NCI-H345 (cell line): ENCODE measurements at regions not wholly inside any gene's neighbourhood (a gene's known extent, or its start where the extent isn't known, plus 50 kb on each side); places are given as distances from the start of the nearest gene placed in this dataset.

Experiments
- DNase-seq: peaks from one replicate; lab custom pipeline; 2025; lab: John Stamatoyannopoulos, UW

- no peak for DNase-seq
These were observed 97.6 kb upstream of the GAP43 start for GRCh38 chr3:115525731-115526130.

GRCh38 chr3:115533218-115533617 lies 90.1 kb upstream of the GAP43 start:
- no peak for DNase-seq

GRCh38 chr3:115536171-115536570 lies 87.1 kb upstream of the GAP43 start:
- DNase-seq = no peak

DNA sequence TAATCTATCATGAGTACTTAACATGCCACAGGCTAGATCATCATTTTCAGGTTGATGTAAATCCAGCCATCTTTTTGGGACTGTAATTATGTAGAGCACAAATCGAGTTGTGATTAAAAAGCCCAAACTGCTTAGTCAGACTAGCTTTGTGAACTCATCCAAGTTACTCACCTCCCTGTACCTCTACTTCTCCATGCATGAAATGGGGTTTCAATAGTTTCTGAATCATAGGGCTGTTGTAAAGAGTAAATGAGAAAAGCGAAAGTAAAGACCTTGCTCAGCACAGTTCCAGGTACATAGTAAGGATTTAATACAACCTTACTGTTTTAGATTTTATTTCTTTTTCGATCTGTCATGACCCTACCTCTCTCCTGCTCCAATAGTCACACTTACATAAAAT lies 85.6 kb upstream of the GAP43 start:
- no peak for DNase-seq

DNA sequence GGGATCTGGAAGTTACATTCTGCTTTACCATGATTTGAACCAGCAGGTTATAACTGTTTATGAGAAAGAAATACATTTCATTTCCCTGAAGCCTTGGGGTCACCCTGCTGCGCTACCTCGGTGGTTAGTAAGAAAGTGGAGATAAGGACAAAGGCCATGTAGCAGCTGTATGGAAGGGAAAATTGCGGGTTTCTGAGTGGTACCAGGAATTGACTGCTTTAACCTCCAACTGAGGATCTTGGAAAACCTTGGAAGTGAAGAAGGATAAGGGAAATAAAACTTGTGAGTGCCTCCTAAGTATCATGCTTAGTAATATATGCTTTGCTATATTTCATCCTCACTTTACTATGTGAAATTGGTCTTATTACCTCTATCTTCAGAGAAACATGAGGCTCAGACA lies 76.1 kb upstream of the GAP43 start:
- DNase-seq = no peak

DNA sequence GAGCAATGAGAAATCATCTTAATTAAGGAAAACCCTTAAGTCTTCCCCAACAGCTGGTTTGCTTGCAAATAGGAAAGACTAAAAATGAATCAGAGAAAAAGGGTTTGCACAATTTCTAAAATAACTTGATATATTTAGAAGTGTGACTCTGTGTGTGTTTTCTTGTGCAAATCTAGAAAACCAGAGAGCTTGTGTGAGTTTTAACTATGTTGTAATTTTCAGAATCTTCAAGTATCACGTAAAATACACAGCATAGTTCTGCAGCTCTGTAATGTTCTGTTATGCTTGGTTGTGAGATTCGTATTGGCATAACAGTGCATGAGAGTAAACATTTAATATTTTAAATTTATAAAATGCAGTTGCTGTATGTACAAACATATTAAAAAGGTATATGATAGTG lies 74.7 kb upstream of the GAP43 start:
- DNase-seq = no peak

DNA sequence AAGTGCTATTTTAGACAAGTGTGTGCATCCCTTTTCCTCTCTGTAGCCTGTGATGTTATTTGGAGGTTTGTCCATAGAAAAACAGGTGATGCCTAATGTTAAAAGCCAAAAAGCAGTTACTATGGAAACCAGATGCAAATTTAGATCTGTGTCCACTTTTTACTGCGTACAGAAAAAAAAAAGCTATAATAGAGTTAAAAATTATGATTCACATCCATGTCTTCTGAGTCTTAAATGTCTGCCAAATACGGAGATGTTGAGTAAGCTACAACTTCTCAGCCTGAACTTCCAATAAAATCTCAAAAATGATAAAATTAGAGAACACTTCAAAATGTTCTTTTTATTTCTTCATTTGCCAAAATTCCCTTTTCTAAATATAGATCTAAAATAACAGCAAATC lies 74.2 kb upstream of the GAP43 start:
- DNase-seq = no peak

- DNase-seq = no peak
These were observed 73.0 kb upstream of the GAP43 start for GRCh38 chr3:115550285-115550761.

DNA sequence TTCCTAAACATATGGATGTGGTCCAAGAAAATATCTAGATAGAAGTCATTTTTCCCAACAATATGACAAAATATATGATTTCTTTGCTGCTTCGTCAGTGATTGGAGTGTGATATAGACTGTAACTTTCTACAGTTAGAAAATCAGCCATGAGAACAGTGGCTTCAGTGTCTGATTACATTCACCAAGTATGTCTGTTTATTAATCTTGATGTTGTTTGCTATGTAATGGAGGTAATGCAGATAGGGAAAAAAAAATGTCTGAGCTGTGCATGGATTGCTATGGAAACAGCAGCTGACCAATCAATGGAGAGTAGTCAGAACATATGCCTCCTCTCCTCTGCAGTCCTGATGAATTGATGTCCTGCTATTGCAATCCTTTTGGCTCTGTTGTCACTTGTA lies 72.3 kb upstream of the GAP43 start:
- DNase-seq = no peak

- no peak for DNase-seq
These were observed 71.3 kb upstream of the GAP43 start for GRCh38 chr3:115552007-115552406.

DNA sequence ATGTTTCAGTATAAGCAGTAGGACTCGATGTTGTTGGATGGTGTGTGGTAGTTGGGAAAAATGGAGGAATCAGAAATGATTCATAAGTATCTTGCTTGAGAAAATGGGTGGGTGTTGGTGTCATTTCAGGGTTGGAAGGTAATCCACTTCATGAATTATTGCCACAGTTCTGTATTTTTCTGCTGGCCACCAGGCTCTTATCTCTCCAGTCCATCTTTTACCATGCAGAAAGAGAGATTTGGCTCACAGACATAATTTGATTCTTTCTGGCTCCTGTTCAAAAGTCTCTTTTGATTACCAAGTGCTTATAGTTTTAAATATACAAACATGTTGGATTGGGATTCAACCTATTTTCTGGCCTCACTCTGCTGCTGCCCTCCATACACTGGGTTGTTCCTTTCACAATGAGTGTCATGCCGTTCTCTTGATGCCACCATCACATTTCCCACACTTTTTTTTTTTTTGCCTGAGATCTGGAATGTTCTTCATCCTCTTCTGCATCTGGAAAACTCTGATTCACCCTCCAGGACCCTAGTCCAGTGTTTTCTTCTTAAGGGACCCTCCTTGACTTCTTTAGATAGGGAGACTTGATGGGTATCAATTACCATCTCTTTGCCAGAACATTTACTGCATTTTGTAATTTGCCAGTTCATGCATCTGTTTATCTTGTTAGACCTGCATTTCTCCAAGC lies 69.4 kb upstream of the GAP43 start:
- DNase-seq = no peak

DNA sequence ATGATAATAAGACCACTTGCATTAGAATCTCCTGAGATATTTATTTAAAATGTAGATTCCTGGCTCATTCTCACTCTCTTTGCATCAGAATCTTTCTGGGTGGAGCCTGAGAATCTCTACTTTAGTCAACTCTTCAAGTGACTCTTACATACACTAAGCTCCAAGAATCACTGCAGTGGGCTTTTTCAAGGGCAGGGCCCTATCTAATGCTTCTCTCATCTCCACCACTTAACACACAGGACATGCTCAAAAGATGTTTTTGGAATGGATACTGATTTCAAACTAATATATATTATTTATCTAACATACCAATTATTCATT lies 68.9 kb upstream of the GAP43 start:
- no peak for DNase-seq

DNA sequence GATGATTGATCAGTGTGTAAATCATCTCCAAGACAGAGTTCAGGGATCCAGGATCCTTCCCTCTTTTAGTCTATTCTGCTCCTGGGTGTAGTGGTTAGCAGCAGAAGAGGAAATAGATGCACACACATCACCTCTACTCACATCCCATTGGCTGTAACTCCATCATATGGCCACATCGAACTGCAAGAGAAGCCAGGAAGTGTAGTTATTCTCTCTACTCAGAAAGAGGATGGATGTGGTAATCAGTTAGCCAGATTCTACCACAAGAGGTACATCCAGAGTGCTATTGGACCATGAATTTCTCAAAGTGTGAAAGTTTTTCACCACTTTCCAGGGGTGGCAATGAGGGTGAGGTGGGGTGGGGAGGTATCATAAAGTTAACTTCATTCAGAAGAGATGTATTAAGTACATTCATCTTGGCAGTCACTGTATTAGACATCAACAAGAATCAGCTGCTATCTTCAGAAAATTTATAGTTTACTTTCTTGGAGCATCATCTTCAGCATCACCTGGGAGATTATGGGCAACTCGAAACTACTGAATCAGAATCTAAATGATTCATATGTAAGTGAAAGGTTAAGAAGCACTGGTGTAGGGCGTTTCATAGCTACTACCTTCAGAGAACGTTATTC lies 60.6 kb upstream of the GAP43 start:
- DNase-seq = no peak

- DNase-seq = no peak
These were observed 59.3 kb upstream of the GAP43 start for GRCh38 chr3:115563984-115564383.

- DNase-seq = no peak
These were observed 51.9 kb upstream of the GAP43 start for GRCh38 chr3:115571413-115571812.
